ENCODE measurements at regions not wholly inside any gene's neighbourhood (a gene's known extent, or its start where the extent isn't known, plus 50 kb on each side); places are given as distances from the start of the nearest gene placed in this dataset.

- no peak overlapping the region for H4K91ac ChIP-seq (ENCODE audit: insufficient read length, low read depth, low read length)
- H2BK15ac ChIP-seq (ENCODE audit: low read depth, low read length): no peak overlapping the region
- H3K36me3 Mint-ChIP-seq (ENCODE audit: insufficient read depth in 1 of 3, low read depth in 3 of 3): peaks cover 0 to 3% (median 0%) of the 10 kb centered on the region in 3 experiments; a peak in 2 of 7 replicates
- no peak overlapping the region for H3K4me2 ChIP-seq (ENCODE audit: insufficient read depth, insufficient read length, low read length)
- no peak for DNase-seq
- H3K14ac ChIP-seq (ENCODE audit: insufficient read depth, low read length): no peak overlapping the region
- H2BK5ac ChIP-seq (ENCODE audit: insufficient read length, low read length): no peak overlapping the region
- H3T11ph ChIP-seq (ENCODE audit: low read length): no peak overlapping the region
- no peak overlapping the region for H2AK5ac ChIP-seq (ENCODE audit: insufficient read length, low read length)
- H3K9me3 Mint-ChIP-seq: no peaks in the 10 kb centered on the region
- no peak overlapping the region for H3K56ac ChIP-seq (ENCODE audit: insufficient read length, low read depth, low read length)
- H2BK12ac ChIP-seq (ENCODE audit: insufficient read length, low read depth, low read length): no peak overlapping the region
- H3K4me1 ChIP-seq (ENCODE audit: insufficient read depth, low read length): no peaks in the 10 kb centered on the region
- no peaks in the 10 kb centered on the region for H3K27me3 ChIP-seq (ENCODE audit: insufficient read depth, low read length)
- H3K23me2 ChIP-seq (ENCODE audit: insufficient read length, low read depth, low read length, poor library complexity, severe bottlenecking): no peaks in the 10 kb centered on the region
- no peaks in the 10 kb centered on the region; the same call in 1 of the 2 replicates for H3K79me2 ChIP-seq (ENCODE audit: insufficient read depth, low read length)
- H2BK20ac ChIP-seq (ENCODE audit: low read depth, low read length, poor library complexity, severe bottlenecking): no peak overlapping the region
- no peak overlapping the region for H3K4ac ChIP-seq (ENCODE audit: low read depth, low read length)
- no CpG with 5 or more reads among the region's 9 CpGs for WGBS (ENCODE audit: extremely low coverage, insufficient read length, low lambda C conversion rate)
- H3K27ac ChIP-seq (ENCODE audit: insufficient read length, low read depth, low read length): no peak overlapping the region
- no peak overlapping the region for H3K18ac ChIP-seq (ENCODE audit: insufficient read length, low read depth, low read length)
- peaks cover 4 to 5% of the 10 kb centered on the region in 2 experiments; a peak in 3 of 4 replicates for H3K4me1 Mint-ChIP-seq
- H2BK120ac ChIP-seq (ENCODE audit: low read depth, low read length, poor library complexity, severe bottlenecking): no peak overlapping the region
- no peak overlapping the region for H3K9ac ChIP-seq (ENCODE audit: extremely low read depth, insufficient read length, low read length)
- no peaks in the 10 kb centered on the region; the same call in none of the 2 replicates for H3K27me3 Mint-ChIP-seq (ENCODE audit: low read depth)
- H3K23ac ChIP-seq (ENCODE audit: insufficient read length, low read depth, low read length): no peak overlapping the region
- no peaks in the 10 kb centered on the region for H3K9me3 ChIP-seq (ENCODE audit: control insufficient read depth, low read depth, low read length)
- H2AFZ ChIP-seq (ENCODE audit: low read length): no peak overlapping the region
- no peak overlapping the region for H3K4me3 Mint-ChIP-seq
- H4K20me1 ChIP-seq (ENCODE audit: control insufficient read depth, insufficient read depth, insufficient read length): no peaks in the 10 kb centered on the region
- H3K27ac Mint-ChIP-seq: no peak overlapping the region
- no peak overlapping the region for H4K8ac ChIP-seq (replicated peaks; ENCODE audit: insufficient read length, low read depth, low read length)
- H3K79me1 ChIP-seq (ENCODE audit: insufficient read depth, low read depth, low read length, poor library complexity, severe bottlenecking): no peaks in the 10 kb centered on the region
- H4K5ac ChIP-seq (ENCODE audit: insufficient read length, low read depth, low read length): no peak overlapping the region
- TF ChIP-seq, protein P1, sequence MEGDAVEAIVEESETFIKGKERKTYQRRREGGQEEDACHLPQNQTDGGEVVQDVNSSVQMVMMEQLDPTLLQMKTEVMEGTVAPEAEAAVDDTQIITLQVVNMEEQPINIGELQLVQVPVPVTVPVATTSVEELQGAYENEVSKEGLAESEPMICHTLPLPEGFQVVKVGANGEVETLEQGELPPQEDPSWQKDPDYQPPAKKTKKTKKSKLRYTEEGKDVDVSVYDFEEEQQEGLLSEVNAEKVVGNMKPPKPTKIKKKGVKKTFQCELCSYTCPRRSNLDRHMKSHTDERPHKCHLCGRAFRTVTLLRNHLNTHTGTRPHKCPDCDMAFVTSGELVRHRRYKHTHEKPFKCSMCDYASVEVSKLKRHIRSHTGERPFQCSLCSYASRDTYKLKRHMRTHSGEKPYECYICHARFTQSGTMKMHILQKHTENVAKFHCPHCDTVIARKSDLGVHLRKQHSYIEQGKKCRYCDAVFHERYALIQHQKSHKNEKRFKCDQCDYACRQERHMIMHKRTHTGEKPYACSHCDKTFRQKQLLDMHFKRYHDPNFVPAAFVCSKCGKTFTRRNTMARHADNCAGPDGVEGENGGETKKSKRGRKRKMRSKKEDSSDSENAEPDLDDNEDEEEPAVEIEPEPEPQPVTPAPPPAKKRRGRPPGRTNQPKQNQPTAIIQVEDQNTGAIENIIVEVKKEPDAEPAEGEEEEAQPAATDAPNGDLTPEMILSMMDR (conservative IDR thresholded peaks at IDR 0.05): no peak
Observed at GRCh38 chr11:70622091-70622490, 223.8 kb downstream of the CTTN start.
